Omental fat pad (tissue), 3 donors: ENCODE measurements at regions not wholly inside any gene's neighbourhood (a gene's known extent, or its start where the extent isn't known, plus 50 kb on each side); places are given as distances from the start of the nearest gene placed in this dataset.

Source experiments
- ATAC-seq: fragments of 150-250 bp; one replicate; pipeline ENCODE4 v1.9.1; 2016; ENCODE audit warnings: mild to moderate bottlenecking, moderate library complexity; ENCODE audit not compliant: low FRiP score
- DNase-seq: peaks from one replicate; pipeline ENCODE4 v3.0.0-alpha.2; 2019; ENCODE audit warnings: low spot score
- TF ChIP-seq, protein P1 (sequence below), 3 donors: fragments of 450-650 bp; IDR thresholded peaks; one replicate each; pipeline ENCODE4 v1.5.1; 2016 to 2017; ENCODE audit warnings: antibody characterized with exemption in 3 of 3, mild to moderate bottlenecking in 3 of 3, moderate library complexity in 2 of 3

DNA sequence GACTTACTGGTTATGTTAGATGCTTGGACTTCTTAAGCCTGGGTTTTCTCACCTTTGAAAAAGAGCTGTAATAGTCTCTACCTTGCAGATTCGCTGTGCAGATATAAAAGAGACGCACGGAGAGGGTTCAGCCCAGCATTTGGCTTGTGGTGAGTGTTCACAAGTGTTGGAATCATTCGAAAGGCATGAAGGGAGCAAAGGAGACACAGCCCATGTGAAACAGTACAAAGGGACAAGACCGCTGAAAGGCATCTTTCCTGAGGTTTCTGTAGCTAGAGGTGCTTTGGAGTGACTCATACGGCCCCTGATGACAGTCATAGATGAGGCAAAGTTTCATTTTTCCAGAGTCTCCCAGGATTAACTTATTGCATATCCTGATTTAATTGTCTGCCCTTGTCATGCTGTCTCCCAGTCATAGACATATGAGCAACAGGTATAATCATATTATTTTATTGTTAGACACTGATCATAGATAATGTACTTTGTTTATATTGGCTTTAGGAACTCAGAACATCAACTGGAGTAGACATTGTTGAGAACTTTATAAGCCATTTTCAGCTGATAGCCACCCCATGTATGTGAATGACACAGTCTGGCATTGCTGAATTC is 171.1 kb downstream of the ADRA2A start:
- no peak for DNase-seq
- ATAC-seq, result no peak
- TF ChIP-seq, protein P1, sequence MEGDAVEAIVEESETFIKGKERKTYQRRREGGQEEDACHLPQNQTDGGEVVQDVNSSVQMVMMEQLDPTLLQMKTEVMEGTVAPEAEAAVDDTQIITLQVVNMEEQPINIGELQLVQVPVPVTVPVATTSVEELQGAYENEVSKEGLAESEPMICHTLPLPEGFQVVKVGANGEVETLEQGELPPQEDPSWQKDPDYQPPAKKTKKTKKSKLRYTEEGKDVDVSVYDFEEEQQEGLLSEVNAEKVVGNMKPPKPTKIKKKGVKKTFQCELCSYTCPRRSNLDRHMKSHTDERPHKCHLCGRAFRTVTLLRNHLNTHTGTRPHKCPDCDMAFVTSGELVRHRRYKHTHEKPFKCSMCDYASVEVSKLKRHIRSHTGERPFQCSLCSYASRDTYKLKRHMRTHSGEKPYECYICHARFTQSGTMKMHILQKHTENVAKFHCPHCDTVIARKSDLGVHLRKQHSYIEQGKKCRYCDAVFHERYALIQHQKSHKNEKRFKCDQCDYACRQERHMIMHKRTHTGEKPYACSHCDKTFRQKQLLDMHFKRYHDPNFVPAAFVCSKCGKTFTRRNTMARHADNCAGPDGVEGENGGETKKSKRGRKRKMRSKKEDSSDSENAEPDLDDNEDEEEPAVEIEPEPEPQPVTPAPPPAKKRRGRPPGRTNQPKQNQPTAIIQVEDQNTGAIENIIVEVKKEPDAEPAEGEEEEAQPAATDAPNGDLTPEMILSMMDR (IDR thresholded peaks at IDR 0.05), result no peak

DNA sequence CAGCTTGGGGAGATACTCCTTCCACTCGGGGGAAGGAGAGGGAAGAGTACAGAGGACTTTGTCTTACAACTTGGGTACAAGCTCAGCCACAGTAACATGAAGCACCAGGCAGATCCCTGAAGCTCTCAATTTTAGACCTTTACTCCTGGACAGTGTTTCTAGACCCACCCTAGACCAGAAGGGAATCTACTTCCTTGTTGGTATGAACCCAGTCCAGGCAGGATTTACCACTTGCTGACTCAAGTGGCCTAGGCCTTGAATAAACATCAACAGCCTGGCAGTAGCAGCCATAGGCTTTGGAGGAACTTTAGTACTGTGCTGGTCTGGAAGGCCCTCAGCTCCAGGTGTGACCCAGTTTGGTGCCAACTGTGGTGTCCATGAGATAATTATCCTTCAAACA is 173.1 kb downstream of the ADRA2A start:
- no peak for DNase-seq
- TF ChIP-seq, protein P1 (IDR thresholded peaks at IDR 0.05), result no peak
- ATAC-seq, result no peak

DNA sequence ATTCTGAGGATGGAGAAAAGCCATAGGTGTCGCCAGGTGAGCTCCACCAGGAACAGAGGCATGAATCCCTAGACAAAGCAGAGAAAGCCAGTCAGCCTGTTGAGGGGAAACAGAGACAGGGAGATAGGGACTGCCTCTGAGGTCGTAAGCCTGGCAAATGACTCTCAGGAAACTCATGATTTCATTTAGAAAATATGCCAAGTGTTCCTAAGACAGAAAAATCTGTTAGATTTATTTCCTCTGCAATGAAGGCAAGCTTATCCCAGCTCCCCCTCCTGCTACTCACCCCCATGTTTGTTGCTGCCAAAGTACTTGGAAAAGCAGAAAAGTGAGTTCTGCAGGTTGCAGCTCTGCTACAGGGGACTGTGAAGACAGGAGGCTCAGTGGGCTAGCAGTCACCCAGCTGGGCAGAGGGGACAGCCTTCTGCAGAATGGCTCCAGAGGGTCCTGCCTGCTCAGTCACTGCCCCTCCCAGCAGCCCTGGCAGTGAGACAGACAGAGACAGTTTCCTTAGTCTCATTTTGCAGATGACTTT is 184.3 kb downstream of the ADRA2A start:
- ATAC-seq (no peak), DNase-seq (no peak)
- TF ChIP-seq, protein P1 (IDR thresholded peaks at IDR 0.05), result no peak

DNA sequence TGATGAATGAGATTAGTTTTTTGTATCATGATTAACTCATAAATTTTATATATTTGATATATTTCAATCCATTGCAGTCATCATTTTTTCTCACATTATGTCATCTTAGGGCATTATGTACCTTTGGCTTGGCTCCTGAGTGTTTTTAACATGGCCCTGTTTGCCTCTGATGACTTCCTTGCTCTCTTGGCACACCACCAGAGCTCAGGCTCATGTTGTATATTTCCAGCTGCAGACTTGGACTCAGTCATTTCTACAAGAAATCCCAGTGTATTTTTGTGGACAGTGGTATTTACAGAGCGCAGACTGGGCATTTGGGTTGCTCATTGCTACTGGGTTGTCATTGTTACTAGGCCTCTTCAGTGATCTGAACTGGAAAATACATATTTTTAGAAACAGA is 188.5 kb downstream of the ADRA2A start:
- TF ChIP-seq, protein P1 (IDR thresholded peaks at IDR 0.05), result no peak
- ATAC-seq (no peak), DNase-seq (no peak)

DNA sequence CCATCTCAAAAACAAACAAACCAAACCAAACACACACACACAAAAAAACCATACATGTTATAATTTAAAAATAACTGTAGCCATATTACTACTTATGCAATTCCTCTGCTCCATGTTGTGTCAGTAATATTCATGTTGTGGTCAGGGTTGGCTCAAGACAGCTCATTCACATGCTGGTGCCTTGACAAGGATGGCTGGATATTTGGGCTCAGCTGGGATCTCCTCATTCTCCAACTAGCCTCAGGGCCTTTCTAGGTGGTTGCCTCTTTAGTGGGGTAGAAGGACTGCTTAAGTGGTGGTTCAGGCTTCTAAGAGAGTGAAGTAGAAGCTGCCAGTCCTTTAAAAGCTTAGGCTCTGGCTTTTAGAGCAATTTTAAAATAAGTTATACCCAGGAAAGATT is 189.3 kb downstream of the ADRA2A start:
- TF ChIP-seq, protein P1 (IDR thresholded peaks at IDR 0.05), result no peak
- no peak for ATAC-seq
- no peak for DNase-seq

DNA sequence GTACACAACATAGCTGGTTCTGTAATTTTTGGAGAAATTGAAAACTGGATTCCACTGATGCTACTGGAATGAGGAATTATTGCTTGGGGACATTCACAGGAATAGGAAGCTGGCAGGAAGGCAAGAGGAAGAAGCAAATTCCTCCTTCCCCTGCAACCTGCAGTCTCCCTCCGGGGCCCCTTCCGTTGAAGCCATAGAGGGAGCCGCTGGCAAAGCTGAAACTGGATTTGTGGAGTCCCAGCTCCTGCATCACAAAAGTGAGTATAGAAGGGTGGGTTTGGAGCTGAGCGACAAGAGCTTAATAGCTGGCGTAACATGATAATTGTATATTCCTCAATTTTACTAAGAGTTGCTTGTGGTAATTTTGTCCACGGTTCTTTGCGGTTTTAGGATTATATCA is 190.8 kb downstream of the ADRA2A start:
- DNase-seq (no peak), ATAC-seq (no peak)
- TF ChIP-seq, protein P1 (IDR thresholded peaks at IDR 0.05), result no peak

DNA sequence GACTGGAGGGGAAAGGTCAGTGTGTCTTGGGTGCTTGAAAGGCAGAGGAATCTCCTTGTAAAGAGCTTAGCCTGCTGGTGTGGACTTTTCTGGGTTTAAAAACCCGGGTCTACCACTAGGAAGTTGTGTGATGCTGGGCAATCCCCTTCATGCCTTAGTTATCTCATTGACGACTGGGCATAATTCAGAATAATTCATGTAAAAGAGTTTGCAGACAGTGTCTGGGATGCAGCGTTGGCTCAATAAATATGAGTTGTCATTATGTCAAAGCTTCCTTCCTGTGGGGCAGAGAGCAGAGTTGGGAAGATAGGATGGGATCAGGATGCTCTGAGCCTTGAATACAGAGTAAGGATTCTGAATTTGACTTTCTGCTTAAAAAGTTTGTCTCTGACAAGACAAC is 196.4 kb downstream of the ADRA2A start:
- no peak for DNase-seq
- no peak for ATAC-seq
- TF ChIP-seq, protein P1 (IDR thresholded peaks at IDR 0.05), result no peak
